B cell (primary cell): ENCODE measurements at regions not wholly inside any gene's neighbourhood (a gene's known extent, or its start where the extent isn't known, plus 50 kb on each side); places are given as distances from the start of the nearest gene placed in this dataset.

Source experiments
- ATAC-seq: fragments of 200-7000 bp; cut with Tn5 transposase; one replicate; pipeline ENCODE4 v1.10.0; 2021; ENCODE audit warnings: low read depth, mild to moderate bottlenecking, moderate number of reproducible peaks, moderate library complexity
- CTCF ChIA-PET: fragments of 350-600 bp; sonication (Branson Sonifier 250); formaldehyde crosslinking; loops from one replicate; lab custom pipeline; 2021; ENCODE audit warnings: antibody characterized with exemption, inconsistent platforms; lab: Charles Lee
- POLR2A ChIA-PET: fragments of 350-600 bp; sonication (Branson Sonifier 250); formaldehyde crosslinking; loops from one replicate; lab custom pipeline; 2021; ENCODE audit warnings: antibody characterized with exemption; lab: Charles Lee
- DNase-seq: peaks from one replicate; pipeline ENCODE4 v3.0.0; 2013
- H2AFZ ChIP-seq: 2 replicates; pipeline ENCODE4 v1.6.1; 2012; ENCODE audit warnings: mild to moderate bottlenecking, low read depth, low read length; ENCODE audit not compliant: insufficient read depth, poor library complexity, severe bottlenecking
- H3K27ac ChIP-seq, 2 donors: 1 replicate in 1 of 2; 2 replicates in 1 of 2; pipeline ENCODE4 v1.5.1; 2012 to 2013; ENCODE audit warnings: low read length in 2 of 2, mild to moderate bottlenecking in 2 of 2, moderate library complexity in 1 of 2
- H3K27me3 ChIP-seq, 4 experiments: fragments of 200-600 bp in 1 of 4; sonication (generic) in 1 of 4; replicated peaks in 1 of 4; 1 replicate in 2 of 4; 2 replicates in 2 of 4; pipeline versions ENCODE4 v1.6.1 to v1.7.0; 2013 to 2016; ENCODE audit warnings: low read length in 3 of 4, mild to moderate bottlenecking in 2 of 4, mixed read lengths in 1 of 4, moderate library complexity in 1 of 4; ENCODE audit not compliant: insufficient read depth in 4 of 4, control insufficient read depth in 3 of 4; ENCODE audit errors: control extremely low read depth in 1 of 4
- H3K36me3 ChIP-seq, 2 experiments: replicated peaks in 1 of 2; 1 replicate in 1 of 2; 2 replicates in 1 of 2; pipeline versions ENCODE4 v1.6.1 to v1.7.1; 2013; ENCODE audit warnings: low read length in 1 of 2; ENCODE audit not compliant: insufficient read depth in 2 of 2, control insufficient read depth in 1 of 2; ENCODE audit errors: control extremely low read depth in 1 of 2, extremely low read depth in 1 of 2
- H3K4me1 ChIP-seq, 2 donors: fragments of 200-600 bp in 1 of 2; sonication (generic) in 1 of 2; 1 replicate in 1 of 2; 2 replicates in 1 of 2; pipeline versions ENCODE4 v1.5.1 to v1.6.1; 2013 to 2017; ENCODE audit warnings: low read length in 2 of 2; ENCODE audit not compliant: control insufficient read depth in 2 of 2, insufficient read depth in 2 of 2
- H3K4me2 ChIP-seq: replicated peaks from 2 replicates; pipeline ENCODE3; 2012; ENCODE audit warnings: mild to moderate bottlenecking, low read depth, low read length; ENCODE audit not compliant: poor library complexity, severe bottlenecking
- H3K4me3 ChIP-seq, 5 experiments: fragments of 200-600 bp in 1 of 5; sonication (generic) in 1 of 5; 1 replicate in 3 of 5; 2 replicates in 2 of 5; pipeline versions ENCODE4 v1.5.1 to v1.7.0; 2011 to 2016; ENCODE audit warnings: low read length in 4 of 5, mild to moderate bottlenecking in 4 of 5, low read depth in 2 of 5, control low read depth in 1 of 5, moderate library complexity in 1 of 5; ENCODE audit not compliant: insufficient read depth in 1 of 5; ENCODE audit errors: control extremely low read depth in 1 of 5, extremely low read depth in 1 of 5
- H3K79me2 ChIP-seq: fragments of 200-600 bp; sonication (generic); one replicate; pipeline ENCODE4 v1.6.0; 2016; ENCODE audit warnings: low read length; ENCODE audit not compliant: control insufficient read depth, insufficient read depth
- H3K9ac ChIP-seq: fragments of 200-600 bp; sonication (generic); 2 replicates; pipeline ENCODE4 v1.6.1; 2017; ENCODE audit warnings: mild to moderate bottlenecking, low read length, moderate library complexity
- H3K9me3 ChIP-seq, 3 donors: one replicate each; pipeline versions ENCODE4 v1.6.1 to v1.7.1; 2013; ENCODE audit warnings: low read length in 2 of 3; ENCODE audit not compliant: control insufficient read depth in 2 of 3, insufficient read depth in 1 of 3; ENCODE audit errors: control extremely low read depth in 1 of 3
- H4K20me1 ChIP-seq: 2 replicates; pipeline ENCODE4 v1.6.0; 2012; ENCODE audit warnings: mild to moderate bottlenecking, low read length; ENCODE audit not compliant: insufficient read depth, control insufficient read depth, poor library complexity, severe bottlenecking
- H3K27ac Mint-ChIP-seq: one replicate; pipeline ENCODE4 v1.8.0; 2021; ENCODE audit warnings: mixed read lengths
- H3K27me3 Mint-ChIP-seq: one replicate; pipeline ENCODE4 v1.8.0; 2021; ENCODE audit warnings: mixed read lengths
- H3K4me1 Mint-ChIP-seq: one replicate; pipeline ENCODE4 v1.8.0; 2021; ENCODE audit warnings: mixed read lengths
- H3K4me3 Mint-ChIP-seq: one replicate; pipeline ENCODE4 v1.8.0; 2021; ENCODE audit warnings: mixed read lengths
- H3K9me3 Mint-ChIP-seq: one replicate; pipeline ENCODE4 v1.8.0; 2022; ENCODE audit warnings: mixed read lengths; ENCODE audit not compliant: insufficient read depth
- CTCF ChIP-seq: fragments of 200-600 bp; IDR thresholded peaks from one replicate; pipeline ENCODE4 v1.8.0; 2022; ENCODE audit warnings: antibody characterized with exemption, mild to moderate bottlenecking
- EZH2 ChIP-seq: IDR thresholded peaks from 2 replicates; pipeline ENCODE4 v1.6.1; 2012; ENCODE audit warnings: borderline replicate concordance, low read depth, mild to moderate bottlenecking, moderate library complexity, low read length; ENCODE audit not compliant: insufficient read depth, poor library complexity, severe bottlenecking
- WGBS: methylation state at CpG from one replicate; pipeline ENCODE4 v1.1.5; 2013; ENCODE audit warnings: missing lambda C conversion rate; ENCODE audit not compliant: insufficient coverage; 5-methylcytosine and 5-hydroxymethylcytosine counted together
- intact Hi-C: fragments of 100-400 bp; cut with micrococcal nuclease; formaldehyde crosslinking; loops from one replicate; pipeline ENCODE4 v1.10.0; 2022

GRCh38 chr14:87109271-87109670 is 883.7 kb downstream of the GALC start:
- no peak overlapping the region for H3K27ac Mint-ChIP-seq
- no peak overlapping the region for H3K9ac ChIP-seq
- no peak overlapping the region for H3K4me3 Mint-ChIP-seq
- no peaks in the 10 kb centered on the region for H3K27me3 Mint-ChIP-seq
- POLR2A ChIA-PET, result no interaction called here
- no peaks in the 10 kb centered on the region for H3K79me2 ChIP-seq
- CTCF ChIA-PET, result no interaction called here
- 100% methylated on average over 1 of the region's 3 CpGs for WGBS
- no peak overlapping the region for H3K4me2 ChIP-seq
- no peaks in the 10 kb centered on the region for H3K36me3 ChIP-seq
- H2AFZ ChIP-seq, result no peak overlapping the region
- H3K9me3 Mint-ChIP-seq, result no peaks in the 10 kb centered on the region
- no peak overlapping the region for H3K4me3 ChIP-seq
- peaks cover 0 to 1% (median 0%) of the 10 kb centered on the region in 3 donors for H3K9me3 ChIP-seq
- H3K4me1 Mint-ChIP-seq, result no peaks in the 10 kb centered on the region
- H4K20me1 ChIP-seq, result no peaks in the 10 kb centered on the region
- H3K27ac ChIP-seq, result no peak overlapping the region
- no peak for DNase-seq
- no peaks in the 10 kb centered on the region for H3K27me3 ChIP-seq
- H3K4me1 ChIP-seq, result no peaks in the 10 kb centered on the region
- ATAC-seq, result no peak
- TF ChIP-seq EZH2 (no peak), CTCF (no peak)
- intact Hi-C loops, result no loop called here

GRCh38 chr14:87108726-87109125 is 884.3 kb downstream of the GALC start:
- Mint-ChIP-seq H3K4me3 (no peak overlapping the region), H3K4me1 (no peaks in the 10 kb centered on the region), H3K27me3 (no peaks in the 10 kb centered on the region), H3K9me3 (no peaks in the 10 kb centered on the region), H3K27ac (no peak overlapping the region)
- Histone ChIP-seq H3K4me3 (no peak overlapping the region), H3K36me3 (no peaks in the 10 kb centered on the region), H2AFZ (no peak overlapping the region), H3K4me2 (no peak overlapping the region), H3K4me1 (no peaks in the 10 kb centered on the region), H3K79me2 (no peaks in the 10 kb centered on the region), H3K27ac (no peak overlapping the region), H3K9ac (no peak overlapping the region), H4K20me1 (no peaks in the 10 kb centered on the region), H3K9me3 (peaks cover 0 to 1% (median 0%) of the 10 kb centered on the region in 3 donors), H3K27me3 (no peaks in the 10 kb centered on the region)
- POLR2A ChIA-PET, result no interaction called here
- CTCF ChIA-PET, result no interaction called here
- WGBS, result 75% methylated on average over 2 of the region's 3 CpGs
- TF ChIP-seq EZH2 (no peak), CTCF (no peak)
- intact Hi-C loops, result no loop called here
- ATAC-seq (no peak), DNase-seq (no peak)
